GM20000 (cell line): ENCODE measurements at regions not wholly inside any gene's neighbourhood (a gene's known extent, or its start where the extent isn't known, plus 50 kb on each side); places are given as distances from the start of the nearest gene placed in this dataset.
"Not testable (repeated sequence)": the region's sequence is repeated elsewhere in the genome, so short reads cannot be mapped to it uniquely, and the experiment has no call there.

Source experiments
- DNase-seq: peaks from one replicate; pipeline ENCODE4 v3.0.0; 2012; ENCODE audit warnings: low spot score
- CTCF ChIP-seq: IDR thresholded peaks from 2 replicates; pipeline ENCODE4 v1.5.1; 2012; ENCODE audit warnings: mild to moderate bottlenecking, control low read depth; ENCODE audit errors: extremely low read depth, missing control alignments

GRCh38 chr10:28479425-28479865, 53.5 kb upstream of the WAC start:
- no peak for DNase-seq
- no peak for TF ChIP-seq CTCF

GRCh38 chr10:28479927-28480627, 52.8 kb upstream of the WAC start:
- TF ChIP-seq CTCF, result no peak
- DNase-seq, result no peak

GRCh38 chr10:28480628-28480965, 52.3 kb upstream of the WAC start:
- DNase-seq, result no peak
- TF ChIP-seq CTCF, result no peak

- not testable (repeated sequence) for DNase-seq
Observed at GRCh38 chr10:28481346-28481745, 51.6 kb upstream of the WAC start.

GRCh38 chr10:28481968-28482367, 51.0 kb upstream of the WAC start:
- TF ChIP-seq CTCF, result no peak
- DNase-seq, result no peak
